ENCODE measurements at regions not wholly inside any gene's neighbourhood (a gene's known extent, or its start where the extent isn't known, plus 50 kb on each side); places are given as distances from the start of the nearest gene placed in this dataset.

- DNase-seq: no peak
Observed at GRCh38 chr7:45235905-45236304, 78.3 kb downstream of the RAMP3 start.

- no peak for DNase-seq
Observed at GRCh38 chr7:45236666-45237065, 79.1 kb downstream of the RAMP3 start.

- no peak for DNase-seq
Observed at GRCh38 chr7:45237788-45238461, 80.3 kb downstream of the RAMP3 start.

- DNase-seq: no peak
Observed at GRCh38 chr7:45238806-45239205, 81.2 kb downstream of the RAMP3 start.

- DNase-seq: no peak
Observed at GRCh38 chr7:45239486-45239885, 81.9 kb downstream of the RAMP3 start.

GRCh38 chr7:45240273-45240771 is 82.7 kb downstream of the RAMP3 start:
- DNase-seq: no peak

- no peak for DNase-seq
Observed at GRCh38 chr7:45240926-45241325, 83.3 kb downstream of the RAMP3 start.

- no peak for DNase-seq
Observed at GRCh38 chr7:45241339-45242109, 83.9 kb downstream of the RAMP3 start.

GRCh38 chr7:45242261-45242660 is 84.7 kb downstream of the RAMP3 start:
- DNase-seq: no peak

- no peak for DNase-seq
Observed at GRCh38 chr7:45242698-45243097, 85.1 kb downstream of the RAMP3 start.

- DNase-seq: no peak
Observed at GRCh38 chr7:45244981-45245380, 87.4 kb downstream of the RAMP3 start.

GRCh38 chr7:45246339-45246738 is 88.7 kb downstream of the RAMP3 start:
- no peak for DNase-seq

- no peak for DNase-seq
Observed at GRCh38 chr7:45252248-45252647, 94.7 kb downstream of the RAMP3 start.

- no peak for DNase-seq
Observed at GRCh38 chr7:45252857-45253256, 95.3 kb downstream of the RAMP3 start.

- DNase-seq: no peak
Observed at GRCh38 chr7:45253368-45253767, 95.8 kb downstream of the RAMP3 start.

- no peak for DNase-seq
Observed at GRCh38 chr7:45255187-45255586, 97.6 kb downstream of the RAMP3 start.

GRCh38 chr7:45256309-45256708 is 98.7 kb downstream of the RAMP3 start:
- no peak for DNase-seq

GRCh38 chr7:45256775-45257174 is 99.2 kb downstream of the RAMP3 start:
- no peak for DNase-seq

- DNase-seq: no peak
Observed at GRCh38 chr7:45257284-45257683, 99.7 kb downstream of the RAMP3 start.

- DNase-seq: no peak
Observed at GRCh38 chr7:45258533-45259226, 101.1 kb downstream of the RAMP3 start.

GRCh38 chr7:45259227-45259596 is 101.6 kb downstream of the RAMP3 start:
- no peak for DNase-seq

GRCh38 chr7:45259966-45260646 is 102.5 kb downstream of the RAMP3 start:
- peak; percentile 85 for DNase-seq

GRCh38 chr7:45267262-45267661 is 109.7 kb downstream of the RAMP3 start:
- DNase-seq: no peak
